ENCODE measurements at regions not wholly inside any gene's neighbourhood (a gene's known extent, or its start where the extent isn't known, plus 50 kb on each side); places are given as distances from the start of the nearest gene placed in this dataset.
"Not testable (repeated sequence)": the region's sequence is repeated elsewhere in the genome, so short reads cannot be mapped to it uniquely, and the experiment has no call there.

GRCh38 chr17:31748881-31749280, 110.2 kb downstream of the COPRS start:
- DNase-seq (ENCODE audit: low spot score) = no peak

- no peak for DNase-seq (ENCODE audit: low spot score)
These were observed 112.1 kb downstream of the COPRS start for GRCh38 chr17:31746884-31747495.

- no peak for DNase-seq (ENCODE audit: low spot score)
These were observed 113.0 kb downstream of the COPRS start for GRCh38 chr17:31745964-31746600.

- no peak for DNase-seq (ENCODE audit: low spot score)
These were observed 114.5 kb downstream of the COPRS start for GRCh38 chr17:31744511-31744951.

GRCh38 chr17:31743797-31744196, 115.2 kb downstream of the COPRS start:
- no peak for DNase-seq (ENCODE audit: low spot score)

- DNase-seq (ENCODE audit: low spot score) = no peak
These were observed 117.7 kb downstream of the COPRS start for GRCh38 chr17:31741371-31741770.

GRCh38 chr17:31740611-31741082, 118.4 kb downstream of the COPRS start:
- no peak for DNase-seq (ENCODE audit: low spot score)

- no peak for DNase-seq (ENCODE audit: low spot score)
These were observed 119.9 kb downstream of the COPRS start for GRCh38 chr17:31738996-31739699.

- DNase-seq (ENCODE audit: low spot score) = no peak
These were observed 120.6 kb downstream of the COPRS start for GRCh38 chr17:31738488-31738887.

GRCh38 chr17:31738067-31738466, 121.0 kb downstream of the COPRS start:
- DNase-seq (ENCODE audit: low spot score) = no peak

GRCh38 chr17:31736855-31737625, 122.0 kb downstream of the COPRS start:
- no peak for DNase-seq (ENCODE audit: low spot score)

GRCh38 chr17:31733326-31733725, 125.7 kb downstream of the COPRS start:
- DNase-seq (ENCODE audit: low spot score) = no peak

- DNase-seq (ENCODE audit: low spot score) = not testable (repeated sequence)
These were observed 127.4 kb downstream of the COPRS start for GRCh38 chr17:31731585-31732154.

GRCh38 chr17:31731118-31731517, 127.9 kb downstream of the COPRS start:
- no peak for DNase-seq (ENCODE audit: low spot score)

- DNase-seq (ENCODE audit: low spot score) = no peak
These were observed 132.0 kb downstream of the COPRS start for GRCh38 chr17:31726980-31727427.

GRCh38 chr17:31724619-31725018, 134.4 kb downstream of the COPRS start:
- DNase-seq (ENCODE audit: low spot score) = no peak

GRCh38 chr17:31724026-31724425, 135.0 kb downstream of the COPRS start:
- no peak for DNase-seq (ENCODE audit: low spot score)

GRCh38 chr17:31722251-31723056, 136.6 kb downstream of the COPRS start:
- DNase-seq (ENCODE audit: low spot score) = no peak

GRCh38 chr17:31721291-31722025, 137.6 kb downstream of the COPRS start:
- no peak for DNase-seq (ENCODE audit: low spot score)

GRCh38 chr17:31717251-31717650, 141.8 kb downstream of the COPRS start:
- not testable (repeated sequence) for DNase-seq (ENCODE audit: low spot score)

Measured in HuH-7 (cell line).